Stimulated activated CD4-positive, alpha-beta T cell treated with anti-CD3 and anti-CD28 coated beads, Interleukin-4, amount 100 ng/mL, for 4 hours (primary cell): ENCODE measurements at regions not wholly inside any gene's neighbourhood (a gene's known extent, or its start where the extent isn't known, plus 50 kb on each side); places are given as distances from the start of the nearest gene placed in this dataset.

Source experiments
- DNase-seq, 2 experiments: peaks; one replicate each; pipeline ENCODE4 v3.0.0-alpha.2; 2020

GRCh38 chr16:87171723-87172122 is 145.5 kb downstream of the C16orf95 start:
- no peak for DNase-seq

- DNase-seq, result no peak
Measured at GRCh38 chr16:87172632-87173031, 144.6 kb downstream of the C16orf95 start.

GRCh38 chr16:87173294-87173893 is 143.8 kb downstream of the C16orf95 start:
- no peak for DNase-seq

GRCh38 chr16:87174061-87174460 is 143.1 kb downstream of the C16orf95 start:
- DNase-seq, result no peak

- DNase-seq, result no peak
Measured at GRCh38 chr16:87176735-87177134, 140.5 kb downstream of the C16orf95 start.

- no peak for DNase-seq
Measured at GRCh38 chr16:87177673-87178072, 139.5 kb downstream of the C16orf95 start.

- no peak for DNase-seq
Measured at GRCh38 chr16:87178177-87178863, 138.9 kb downstream of the C16orf95 start.

GRCh38 chr16:87178977-87179376 is 138.2 kb downstream of the C16orf95 start:
- no peak for DNase-seq

GRCh38 chr16:87180069-87180468 is 137.1 kb downstream of the C16orf95 start:
- DNase-seq, result no peak

GRCh38 chr16:87182759-87183158 is 134.4 kb downstream of the C16orf95 start:
- no peak for DNase-seq

GRCh38 chr16:87183647-87184046 is 133.5 kb downstream of the C16orf95 start:
- no peak for DNase-seq

GRCh38 chr16:87185308-87185707 is 131.9 kb downstream of the C16orf95 start:
- no peak for DNase-seq

GRCh38 chr16:87185983-87186382 is 131.2 kb downstream of the C16orf95 start:
- DNase-seq, result no peak

- DNase-seq, result no peak
Measured at GRCh38 chr16:87186446-87186845, 130.7 kb downstream of the C16orf95 start.

GRCh38 chr16:87186876-87187533 is 130.2 kb downstream of the C16orf95 start:
- DNase-seq, result no peak

- DNase-seq, result no peak
Measured at GRCh38 chr16:87188104-87188503, 129.1 kb downstream of the C16orf95 start.

- DNase-seq, result no peak
Measured at GRCh38 chr16:87189426-87189825, 127.8 kb downstream of the C16orf95 start.

- DNase-seq, result no peak
Measured at GRCh38 chr16:87190288-87191230, 126.6 kb downstream of the C16orf95 start.

- no peak for DNase-seq
Measured at GRCh38 chr16:87192452-87193073, 124.6 kb downstream of the C16orf95 start.

- DNase-seq, result no peak
Measured at GRCh38 chr16:87194172-87194571, 123.0 kb downstream of the C16orf95 start.

GRCh38 chr16:87195161-87195560 is 122.0 kb downstream of the C16orf95 start:
- DNase-seq, result no peak

GRCh38 chr16:87196231-87196630 is 121.0 kb downstream of the C16orf95 start:
- no peak for DNase-seq

- DNase-seq, result no peak
Measured at GRCh38 chr16:87196661-87197060, 120.5 kb downstream of the C16orf95 start.
